GM12892 (cell line): ENCODE measurements at regions not wholly inside any gene's neighbourhood (a gene's known extent, or its start where the extent isn't known, plus 50 kb on each side); places are given as distances from the start of the nearest gene placed in this dataset.
"Not testable (repeated sequence)": the region's sequence is repeated elsewhere in the genome, so short reads cannot be mapped to it uniquely, and the experiment has no call there.

ENCODE experiments used
- POLR2A ChIP-seq: IDR thresholded peaks from 2 replicates; pipeline ENCODE4 v1.6.1; 2011; ENCODE audit warnings: low read depth, low read length, control low read depth
- TAF1 ChIP-seq: IDR thresholded peaks from 2 replicates; pipeline ENCODE4 v1.6.1; 2011; ENCODE audit warnings: low read depth, mild to moderate bottlenecking, control low read depth, low read length, borderline replicate concordance

GRCh38 chr1:228953808-228954207 lies 218.5 kb downstream of the RHOU start:
- not testable (repeated sequence) for TF ChIP-seq POLR2A, TAF1
